ENCODE measurements at regions not wholly inside any gene's neighbourhood (a gene's known extent, or its start where the extent isn't known, plus 50 kb on each side); places are given as distances from the start of the nearest gene placed in this dataset.

DNA sequence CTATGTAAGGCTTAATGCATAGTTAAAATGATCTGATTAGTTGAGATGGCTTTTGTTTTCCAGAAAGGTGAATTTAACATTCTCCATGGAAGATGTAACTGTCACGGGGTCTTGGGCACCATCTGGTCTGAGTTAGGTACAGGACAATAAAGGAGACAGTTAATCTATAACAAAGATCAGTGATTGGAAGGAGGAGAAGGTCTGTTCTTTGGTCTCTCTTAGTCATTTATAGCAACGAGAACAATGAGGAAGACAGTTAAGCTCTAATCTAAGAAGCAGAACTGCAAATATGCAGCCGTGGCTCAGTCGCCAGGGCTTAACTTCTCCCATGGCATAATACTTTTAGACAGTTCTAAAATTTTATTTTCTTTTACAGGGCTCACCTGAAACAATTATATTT is 405.5 kb upstream of the SULF2 start:
- Mint-ChIP-seq H3K9me3 (peaks cover 3% of the 10 kb centered on the region; the same call in 1 of the 2 replicates), H3K36me3 (no peaks in the 10 kb centered on the region), H3K4me3 (no peak overlapping the region), H3K27me3 (ENCODE audit: low read depth) (no peaks in the 10 kb centered on the region), H3K4me1 (peaks cover 19% of the 10 kb centered on the region), H3K27ac (no peak overlapping the region)
- ATAC-seq (no peak), DNase-seq (ENCODE audit: low spot score) (no peak)
- POLR2A ChIA-PET = no interaction called here
- CTCF ChIA-PET = interaction anchor here (0.7 to 3.5 kb wide), 3 partner anchors 12 to 430 kb away, joined by 3 to 20 read pairs (median 3); no protein-coding TSS in a partner anchor
- TF ChIP-seq, protein P1, sequence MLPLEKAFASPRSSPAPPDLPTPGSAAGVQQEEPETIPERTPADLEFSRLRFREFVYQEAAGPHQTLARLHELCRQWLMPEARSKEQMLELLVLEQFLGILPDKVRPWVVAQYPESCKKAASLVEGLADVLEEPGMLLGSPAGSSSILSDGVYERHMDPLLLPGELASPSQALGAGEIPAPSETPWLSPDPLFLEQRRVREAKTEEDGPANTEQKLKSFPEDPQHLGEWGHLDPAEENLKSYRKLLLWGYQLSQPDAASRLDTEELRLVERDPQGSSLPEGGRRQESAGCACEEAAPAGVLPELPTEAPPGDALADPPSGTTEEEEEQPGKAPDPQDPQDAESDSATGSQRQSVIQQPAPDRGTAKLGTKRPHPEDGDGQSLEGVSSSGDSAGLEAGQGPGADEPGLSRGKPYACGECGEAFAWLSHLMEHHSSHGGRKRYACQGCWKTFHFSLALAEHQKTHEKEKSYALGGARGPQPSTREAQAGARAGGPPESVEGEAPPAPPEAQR (CRISPR knock-in tag; IDR thresholded peaks at IDR 0.05) = no peak
- TF ChIP-seq, protein P2, sequence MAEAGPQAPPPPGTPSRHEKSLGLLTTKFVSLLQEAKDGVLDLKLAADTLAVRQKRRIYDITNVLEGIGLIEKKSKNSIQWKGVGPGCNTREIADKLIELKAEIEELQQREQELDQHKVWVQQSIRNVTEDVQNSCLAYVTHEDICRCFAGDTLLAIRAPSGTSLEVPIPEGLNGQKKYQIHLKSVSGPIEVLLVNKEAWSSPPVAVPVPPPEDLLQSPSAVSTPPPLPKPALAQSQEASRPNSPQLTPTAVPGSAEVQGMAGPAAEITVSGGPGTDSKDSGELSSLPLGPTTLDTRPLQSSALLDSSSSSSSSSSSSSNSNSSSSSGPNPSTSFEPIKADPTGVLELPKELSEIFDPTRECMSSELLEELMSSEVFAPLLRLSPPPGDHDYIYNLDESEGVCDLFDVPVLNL (CRISPR knock-in tag; IDR thresholded peaks at IDR 0.05; ENCODE audit: borderline replicate concordance, low read depth) = no peak
- TF ChIP-seq, protein P3, sequence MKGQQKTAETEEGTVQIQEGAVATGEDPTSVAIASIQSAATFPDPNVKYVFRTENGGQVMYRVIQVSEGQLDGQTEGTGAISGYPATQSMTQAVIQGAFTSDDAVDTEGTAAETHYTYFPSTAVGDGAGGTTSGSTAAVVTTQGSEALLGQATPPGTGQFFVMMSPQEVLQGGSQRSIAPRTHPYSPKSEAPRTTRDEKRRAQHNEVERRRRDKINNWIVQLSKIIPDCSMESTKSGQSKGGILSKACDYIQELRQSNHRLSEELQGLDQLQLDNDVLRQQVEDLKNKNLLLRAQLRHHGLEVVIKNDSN (CRISPR knock-in tag; IDR thresholded peaks at IDR 0.05) = no peak
- TF ChIP-seq, protein P4, sequence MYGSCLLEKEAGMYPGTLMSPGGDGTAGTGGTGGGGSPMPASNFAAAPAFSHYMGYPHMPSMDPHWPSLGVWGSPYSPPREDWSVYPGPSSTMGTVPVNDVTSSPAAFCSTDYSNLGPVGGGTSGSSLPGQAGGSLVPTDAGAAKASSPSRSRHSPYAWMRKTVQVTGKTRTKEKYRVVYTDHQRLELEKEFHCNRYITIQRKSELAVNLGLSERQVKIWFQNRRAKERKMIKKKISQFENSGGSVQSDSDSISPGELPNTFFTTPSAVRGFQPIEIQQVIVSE (CRISPR knock-in tag; IDR thresholded peaks at IDR 0.05; ENCODE audit: borderline replicate concordance) = no peak
- TF ChIP-seq NR3C1 (CRISPR knock-in tag; conservative IDR thresholded peaks at IDR 0.05; ENCODE audit: low read depth) (no peak), KAT7 (CRISPR knock-in tag; IDR thresholded peaks at IDR 0.05; ENCODE audit: borderline replicate concordance) (no peak), ZNF416 (CRISPR knock-in tag; IDR thresholded peaks at IDR 0.05) (no peak), NR1H2 (CRISPR knock-in tag; IDR thresholded peaks at IDR 0.05) (no peak), CREB1 (CRISPR knock-in tag; IDR thresholded peaks at IDR 0.05) (no peak), ZNF396 (CRISPR knock-in tag; IDR thresholded peaks at IDR 0.05; ENCODE audit: borderline replicate concordance) (no peak)
- TF ChIP-seq, protein P5, sequence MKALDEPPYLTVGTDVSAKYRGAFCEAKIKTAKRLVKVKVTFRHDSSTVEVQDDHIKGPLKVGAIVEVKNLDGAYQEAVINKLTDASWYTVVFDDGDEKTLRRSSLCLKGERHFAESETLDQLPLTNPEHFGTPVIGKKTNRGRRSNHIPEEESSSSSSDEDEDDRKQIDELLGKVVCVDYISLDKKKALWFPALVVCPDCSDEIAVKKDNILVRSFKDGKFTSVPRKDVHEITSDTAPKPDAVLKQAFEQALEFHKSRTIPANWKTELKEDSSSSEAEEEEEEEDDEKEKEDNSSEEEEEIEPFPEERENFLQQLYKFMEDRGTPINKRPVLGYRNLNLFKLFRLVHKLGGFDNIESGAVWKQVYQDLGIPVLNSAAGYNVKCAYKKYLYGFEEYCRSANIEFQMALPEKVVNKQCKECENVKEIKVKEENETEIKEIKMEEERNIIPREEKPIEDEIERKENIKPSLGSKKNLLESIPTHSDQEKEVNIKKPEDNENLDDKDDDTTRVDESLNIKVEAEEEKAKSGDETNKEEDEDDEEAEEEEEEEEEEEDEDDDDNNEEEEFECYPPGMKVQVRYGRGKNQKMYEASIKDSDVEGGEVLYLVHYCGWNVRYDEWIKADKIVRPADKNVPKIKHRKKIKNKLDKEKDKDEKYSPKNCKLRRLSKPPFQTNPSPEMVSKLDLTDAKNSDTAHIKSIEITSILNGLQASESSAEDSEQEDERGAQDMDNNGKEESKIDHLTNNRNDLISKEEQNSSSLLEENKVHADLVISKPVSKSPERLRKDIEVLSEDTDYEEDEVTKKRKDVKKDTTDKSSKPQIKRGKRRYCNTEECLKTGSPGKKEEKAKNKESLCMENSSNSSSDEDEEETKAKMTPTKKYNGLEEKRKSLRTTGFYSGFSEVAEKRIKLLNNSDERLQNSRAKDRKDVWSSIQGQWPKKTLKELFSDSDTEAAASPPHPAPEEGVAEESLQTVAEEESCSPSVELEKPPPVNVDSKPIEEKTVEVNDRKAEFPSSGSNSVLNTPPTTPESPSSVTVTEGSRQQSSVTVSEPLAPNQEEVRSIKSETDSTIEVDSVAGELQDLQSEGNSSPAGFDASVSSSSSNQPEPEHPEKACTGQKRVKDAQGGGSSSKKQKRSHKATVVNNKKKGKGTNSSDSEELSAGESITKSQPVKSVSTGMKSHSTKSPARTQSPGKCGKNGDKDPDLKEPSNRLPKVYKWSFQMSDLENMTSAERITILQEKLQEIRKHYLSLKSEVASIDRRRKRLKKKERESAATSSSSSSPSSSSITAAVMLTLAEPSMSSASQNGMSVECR (CRISPR knock-in tag; IDR thresholded peaks at IDR 0.05; ENCODE audit: borderline replicate concordance) = no peak
- TF ChIP-seq, protein P6, sequence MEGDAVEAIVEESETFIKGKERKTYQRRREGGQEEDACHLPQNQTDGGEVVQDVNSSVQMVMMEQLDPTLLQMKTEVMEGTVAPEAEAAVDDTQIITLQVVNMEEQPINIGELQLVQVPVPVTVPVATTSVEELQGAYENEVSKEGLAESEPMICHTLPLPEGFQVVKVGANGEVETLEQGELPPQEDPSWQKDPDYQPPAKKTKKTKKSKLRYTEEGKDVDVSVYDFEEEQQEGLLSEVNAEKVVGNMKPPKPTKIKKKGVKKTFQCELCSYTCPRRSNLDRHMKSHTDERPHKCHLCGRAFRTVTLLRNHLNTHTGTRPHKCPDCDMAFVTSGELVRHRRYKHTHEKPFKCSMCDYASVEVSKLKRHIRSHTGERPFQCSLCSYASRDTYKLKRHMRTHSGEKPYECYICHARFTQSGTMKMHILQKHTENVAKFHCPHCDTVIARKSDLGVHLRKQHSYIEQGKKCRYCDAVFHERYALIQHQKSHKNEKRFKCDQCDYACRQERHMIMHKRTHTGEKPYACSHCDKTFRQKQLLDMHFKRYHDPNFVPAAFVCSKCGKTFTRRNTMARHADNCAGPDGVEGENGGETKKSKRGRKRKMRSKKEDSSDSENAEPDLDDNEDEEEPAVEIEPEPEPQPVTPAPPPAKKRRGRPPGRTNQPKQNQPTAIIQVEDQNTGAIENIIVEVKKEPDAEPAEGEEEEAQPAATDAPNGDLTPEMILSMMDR (IDR thresholded peaks at IDR 0.05) = no peak
- TF ChIP-seq, protein P7, sequence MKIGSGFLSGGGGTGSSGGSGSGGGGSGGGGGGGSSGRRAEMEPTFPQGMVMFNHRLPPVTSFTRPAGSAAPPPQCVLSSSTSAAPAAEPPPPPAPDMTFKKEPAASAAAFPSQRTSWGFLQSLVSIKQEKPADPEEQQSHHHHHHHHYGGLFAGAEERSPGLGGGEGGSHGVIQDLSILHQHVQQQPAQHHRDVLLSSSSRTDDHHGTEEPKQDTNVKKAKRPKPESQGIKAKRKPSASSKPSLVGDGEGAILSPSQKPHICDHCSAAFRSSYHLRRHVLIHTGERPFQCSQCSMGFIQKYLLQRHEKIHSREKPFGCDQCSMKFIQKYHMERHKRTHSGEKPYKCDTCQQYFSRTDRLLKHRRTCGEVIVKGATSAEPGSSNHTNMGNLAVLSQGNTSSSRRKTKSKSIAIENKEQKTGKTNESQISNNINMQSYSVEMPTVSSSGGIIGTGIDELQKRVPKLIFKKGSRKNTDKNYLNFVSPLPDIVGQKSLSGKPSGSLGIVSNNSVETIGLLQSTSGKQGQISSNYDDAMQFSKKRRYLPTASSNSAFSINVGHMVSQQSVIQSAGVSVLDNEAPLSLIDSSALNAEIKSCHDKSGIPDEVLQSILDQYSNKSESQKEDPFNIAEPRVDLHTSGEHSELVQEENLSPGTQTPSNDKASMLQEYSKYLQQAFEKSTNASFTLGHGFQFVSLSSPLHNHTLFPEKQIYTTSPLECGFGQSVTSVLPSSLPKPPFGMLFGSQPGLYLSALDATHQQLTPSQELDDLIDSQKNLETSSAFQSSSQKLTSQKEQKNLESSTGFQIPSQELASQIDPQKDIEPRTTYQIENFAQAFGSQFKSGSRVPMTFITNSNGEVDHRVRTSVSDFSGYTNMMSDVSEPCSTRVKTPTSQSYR (CRISPR knock-in tag; IDR thresholded peaks at IDR 0.05) = no peak
